C4-2B (cell line): ENCODE measurements at regions not wholly inside any gene's neighbourhood (a gene's known extent, or its start where the extent isn't known, plus 50 kb on each side); places are given as distances from the start of the nearest gene placed in this dataset.

Source experiments
- H3K27ac ChIP-seq: fragments of 450-650 bp; 2 replicates; pipeline ENCODE4 v1.5.1; 2017
- CTCF ChIP-seq: fragments of 450-650 bp; conservative IDR thresholded peaks from 2 replicates; pipeline ENCODE4 v1.5.1; 2017; ENCODE audit warnings: mild to moderate bottlenecking
- ZFX ChIP-seq: fragments of 450-650 bp; IDR thresholded peaks from 2 replicates; pipeline ENCODE4 v1.6.1; 2017

GRCh38 chr16:86632206-86632605, 53.9 kb downstream of the FOXL1 start:
- no peak overlapping the region for H3K27ac ChIP-seq
- no peak for TF ChIP-seq CTCF
- no peak for TF ChIP-seq ZFX

DNA sequence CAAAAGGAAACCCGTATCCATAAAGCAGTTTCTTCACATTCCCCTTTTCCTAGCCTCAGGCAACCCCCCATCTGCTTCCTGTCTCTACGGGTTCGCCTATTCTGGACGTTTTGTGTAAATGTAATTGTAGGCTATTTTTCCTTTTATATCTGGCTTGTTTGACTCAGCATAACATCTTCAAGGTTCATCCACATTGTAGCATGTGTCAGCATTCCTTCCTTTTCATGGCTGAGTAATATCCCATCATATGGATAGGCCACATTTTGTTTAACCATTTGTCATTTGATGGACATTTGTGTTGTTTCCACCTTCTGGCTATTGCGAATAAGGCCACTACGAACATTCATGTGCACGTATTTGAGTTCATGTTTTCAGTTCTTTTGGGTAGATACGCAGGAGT, 54.6 kb downstream of the FOXL1 start:
- H3K27ac ChIP-seq: no peak overlapping the region
- TF ChIP-seq ZFX (no peak), CTCF (no peak)

DNA sequence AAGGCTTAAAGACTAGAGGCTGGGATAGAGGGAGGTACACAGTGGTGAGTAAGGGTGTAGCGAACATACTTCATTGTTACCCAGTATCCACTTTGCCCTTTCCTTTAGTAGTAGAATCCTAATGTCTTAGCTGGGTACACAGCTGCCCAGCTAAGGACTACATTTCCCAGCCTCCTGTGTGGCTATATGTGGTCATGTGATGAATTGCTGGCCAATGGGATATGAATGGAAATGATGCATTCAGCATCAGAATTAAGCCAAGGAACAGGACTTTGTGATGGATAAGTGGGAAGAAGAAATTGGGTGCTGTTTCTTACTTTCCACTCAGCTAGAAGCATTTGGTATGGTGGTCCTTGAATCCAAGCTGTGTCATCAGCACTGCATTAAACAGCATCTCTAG, 55.9 kb downstream of the FOXL1 start:
- H3K27ac ChIP-seq: no peak overlapping the region
- no peak for TF ChIP-seq ZFX
- TF ChIP-seq CTCF: no peak

- no peak overlapping the region for H3K27ac ChIP-seq
- TF ChIP-seq ZFX (no peak), CTCF (no peak)
These were observed 57.0 kb downstream of the FOXL1 start for GRCh38 chr16:86635176-86635876.

- TF ChIP-seq CTCF (no peak), ZFX (no peak)
- H3K27ac ChIP-seq: no peak overlapping the region
These were observed 57.6 kb downstream of the FOXL1 start for GRCh38 chr16:86635926-86636325.

DNA sequence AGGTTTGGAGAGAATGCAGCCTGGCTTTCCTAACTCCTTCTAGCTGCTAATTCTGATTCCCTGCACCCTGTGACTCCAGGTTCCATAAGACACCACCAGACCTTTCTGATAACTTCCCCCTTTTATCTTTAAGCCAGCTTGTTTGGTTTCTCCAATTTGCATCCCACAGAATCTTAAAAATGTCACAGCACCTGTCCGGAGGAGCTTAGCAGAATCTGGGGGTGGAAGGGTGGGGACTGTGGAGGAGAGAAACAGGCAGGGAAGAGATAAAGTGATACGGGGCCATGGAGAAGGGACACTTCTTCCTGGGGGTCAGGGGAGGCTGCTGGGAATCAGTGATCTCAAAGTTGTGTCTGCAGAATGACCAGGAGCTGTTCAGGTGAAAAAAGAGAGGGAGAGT, 59.4 kb downstream of the FOXL1 start:
- TF ChIP-seq CTCF: no peak
- H3K27ac ChIP-seq: no peak overlapping the region

- no peak overlapping the region for H3K27ac ChIP-seq
- TF ChIP-seq CTCF (no peak), ZFX (no peak)
These were observed 60.3 kb downstream of the FOXL1 start for GRCh38 chr16:86638642-86639041.
